ENCODE measurements at regions not wholly inside any gene's neighbourhood (a gene's known extent, or its start where the extent isn't known, plus 50 kb on each side); places are given as distances from the start of the nearest gene placed in this dataset.
A peak's percentile ranks its signal among the peaks of the same experiment; 100 is the strongest.

- Mint-ChIP-seq H3K27ac (no peak overlapping the region), H3K4me1 (ENCODE audit: low read depth) (no peaks in the 10 kb centered on the region), H3K36me3 (ENCODE audit: low read depth) (no peaks in the 10 kb centered on the region), H3K9me3 (ENCODE audit: insufficient read depth) (no peaks in the 10 kb centered on the region), H3K27me3 (ENCODE audit: low read depth) (peaks cover 24% of the 10 kb centered on the region), H3K4me3 (no peak overlapping the region)
- POLR2A ChIA-PET: no interaction called here
- DNase-seq (no peak), ATAC-seq (no peak)
- CTCF ChIA-PET: interaction anchor here (1.5 to 8.7 kb wide), 7 partner anchors 13 to 64 kb away, joined by 7 to 144 read pairs (median 16); no protein-coding TSS in a partner anchor
These were observed 57.0 kb upstream of the LMX1B start for GRCh38 chr9:126556560-126557250.

DNA sequence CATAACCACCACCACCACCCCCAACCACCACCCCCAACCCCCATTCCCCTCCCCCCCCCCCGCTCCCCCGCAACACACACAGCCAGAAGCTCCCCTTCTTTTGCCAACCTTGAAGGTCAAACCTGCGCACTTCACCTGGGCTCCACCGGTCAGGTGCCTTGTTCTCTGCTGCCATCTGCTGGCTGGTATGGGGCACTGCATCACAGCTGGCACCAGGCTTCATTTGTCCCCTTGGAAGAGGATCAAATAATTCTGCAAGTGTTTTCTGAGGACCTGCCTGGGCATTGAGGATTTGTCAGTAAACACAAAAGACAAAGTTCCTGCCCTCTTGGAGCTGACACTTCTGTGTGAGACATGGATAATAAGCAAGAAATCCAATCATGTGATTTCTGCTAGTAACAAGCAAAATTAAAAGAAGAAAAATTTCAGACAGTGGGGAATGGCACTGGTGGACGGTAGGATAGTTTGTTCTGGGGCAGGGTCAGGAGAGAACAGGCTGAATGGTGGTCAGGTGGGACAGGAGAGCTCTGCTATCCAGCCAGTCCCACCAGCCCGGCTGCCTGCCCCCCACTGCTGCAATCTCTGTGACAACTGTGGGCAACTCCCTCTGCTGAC lies 55.6 kb upstream of the LMX1B start:
- ChIA-PET CTCF (interaction anchor here (0.6 to 8.7 kb wide), 30 partner anchors 9 to 990 kb away, joined by 3 to 144 read pairs (median 4); no protein-coding TSS in a partner anchor), POLR2A (interaction anchor here (1.1 to 1.2 kb wide), 2 partner anchors 58 to 60 kb away, joined by 3 to 6 read pairs; no protein-coding TSS in a partner anchor)
- DNase-seq (peak; percentile 81), ATAC-seq (peak; percentile 90)
- H3K27ac Mint-ChIP-seq: no peak overlapping the region
- H3K4me1 Mint-ChIP-seq (ENCODE audit: low read depth): no peaks in the 10 kb centered on the region
- peaks cover 25% of the 10 kb centered on the region for H3K27me3 Mint-ChIP-seq (ENCODE audit: low read depth)
- no peaks in the 10 kb centered on the region for H3K9me3 Mint-ChIP-seq (ENCODE audit: insufficient read depth)
- H3K36me3 Mint-ChIP-seq (ENCODE audit: low read depth): no peaks in the 10 kb centered on the region
- H3K4me3 Mint-ChIP-seq: no peak overlapping the region

DNA sequence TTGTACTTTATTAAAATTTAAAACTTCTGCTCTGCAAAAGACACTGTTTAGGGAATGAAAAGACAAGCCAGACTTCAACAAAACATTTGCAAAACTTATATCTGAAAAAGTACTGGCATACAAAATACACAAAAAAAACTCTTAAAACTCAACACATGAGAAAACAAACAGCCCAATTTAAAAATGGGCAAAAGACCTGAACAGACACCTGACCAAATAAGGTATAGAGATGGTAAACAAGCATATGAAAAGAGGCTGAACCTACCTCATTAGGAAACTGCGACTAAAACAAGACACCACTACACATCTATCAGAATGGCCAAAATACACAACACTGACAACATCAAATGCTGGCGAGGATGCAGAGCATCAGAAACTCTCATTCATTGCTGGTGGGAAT lies 54.4 kb upstream of the LMX1B start:
- H3K27me3 Mint-ChIP-seq (ENCODE audit: low read depth): peaks cover 29% of the 10 kb centered on the region
- H3K4me3 Mint-ChIP-seq: no peak overlapping the region
- no peak overlapping the region for H3K27ac Mint-ChIP-seq
- no peaks in the 10 kb centered on the region for H3K4me1 Mint-ChIP-seq (ENCODE audit: low read depth)
- no peak for ATAC-seq
- no peaks in the 10 kb centered on the region for H3K36me3 Mint-ChIP-seq (ENCODE audit: low read depth)
- POLR2A ChIA-PET: no interaction called here
- H3K9me3 Mint-ChIP-seq (ENCODE audit: insufficient read depth): no peaks in the 10 kb centered on the region
- CTCF ChIA-PET: interaction anchor here (1.0 to 8.7 kb wide), 3 partner anchors 41 to 60 kb away, joined by 4 to 144 read pairs (median 42); no protein-coding TSS in a partner anchor
- DNase-seq: no peak

- ChIA-PET CTCF (no interaction called here), POLR2A (no interaction called here)
These were observed 52.1 kb upstream of the LMX1B start for GRCh38 chr9:126561582-126561981.

DNA sequence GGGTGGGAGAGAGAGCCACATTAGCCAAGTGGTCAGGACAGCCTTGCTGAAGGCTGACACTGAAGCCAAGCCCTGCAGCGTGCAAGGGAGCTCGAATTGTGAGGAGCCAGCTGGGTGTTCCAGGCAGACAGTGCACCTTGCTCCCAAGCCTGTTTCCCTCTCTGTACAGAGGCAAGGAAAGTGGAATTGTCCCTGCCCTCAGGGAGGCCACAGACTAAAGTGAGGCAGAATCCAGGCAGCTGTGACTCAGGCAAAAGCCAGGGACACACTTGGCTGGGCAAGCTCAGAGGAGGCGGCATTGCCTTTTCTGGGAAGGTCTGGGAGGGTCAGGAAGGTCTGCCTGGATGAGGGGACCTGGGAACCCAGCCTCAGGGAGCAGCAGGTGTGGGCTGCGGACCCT lies 50.2 kb upstream of the LMX1B start:
- ChIA-PET POLR2A (no interaction called here), CTCF (interaction anchor here (2.5 kb wide), 1 partner anchor 64 kb away, joined by 13 read pairs; no protein-coding TSS in a partner anchor)
- no peak for ATAC-seq
- H3K9me3 Mint-ChIP-seq (ENCODE audit: insufficient read depth): no peaks in the 10 kb centered on the region
- H3K4me3 Mint-ChIP-seq: no peak overlapping the region
- H3K27ac Mint-ChIP-seq: no peak overlapping the region
- peaks cover 34% of the 10 kb centered on the region for H3K27me3 Mint-ChIP-seq (ENCODE audit: low read depth)
- DNase-seq: no peak
- no peaks in the 10 kb centered on the region for H3K36me3 Mint-ChIP-seq (ENCODE audit: low read depth)
- no peaks in the 10 kb centered on the region for H3K4me1 Mint-ChIP-seq (ENCODE audit: low read depth)

More at GRCh38 chr9:126561582-126561981, 52.1 kb upstream of the LMX1B start:
- Mint-ChIP-seq H3K4me3 (no peak overlapping the region), H3K9me3 (ENCODE audit: insufficient read depth) (no peaks in the 10 kb centered on the region), H3K27ac (no peak overlapping the region), H3K27me3 (ENCODE audit: low read depth) (peaks cover 37% of the 10 kb centered on the region), H3K36me3 (ENCODE audit: low read depth) (no peaks in the 10 kb centered on the region), H3K4me1 (ENCODE audit: low read depth) (no peaks in the 10 kb centered on the region)
- DNase-seq (no peak), ATAC-seq (no peak)

Data from activated CD8-positive, alpha-beta T cell treated with anti-CD3 and anti-CD28 coated beads, Interleukin-2, amount 10 ng/mL, durations not matched to agents 7 days and 5 days (primary cell).